Neuron (in vitro differentiated cells): ENCODE measurements at regions not wholly inside any gene's neighbourhood (a gene's known extent, or its start where the extent isn't known, plus 50 kb on each side); places are given as distances from the start of the nearest gene placed in this dataset.

Experiments used
- H2AFZ ChIP-seq: one replicate; pipeline ENCODE4 v1.6.1; 2013; ENCODE audit warnings: low read depth, mild to moderate bottlenecking, inconsistent platforms, low read length, moderate library complexity
- H3K27me3 ChIP-seq: one replicate; pipeline ENCODE4 v1.6.1; 2013; ENCODE audit warnings: low read length; ENCODE audit not compliant: insufficient read depth
- H3K36me3 ChIP-seq: one replicate; pipeline ENCODE4 v1.6.1; 2013; ENCODE audit warnings: low read length; ENCODE audit not compliant: insufficient read depth
- H3K4me1 ChIP-seq: one replicate; pipeline ENCODE4 v1.6.1; 2013; ENCODE audit warnings: low read length; ENCODE audit not compliant: insufficient read depth
- H3K4me3 ChIP-seq: 2 replicates; pipeline ENCODE4 v1.5.1; 2013; ENCODE audit warnings: mild to moderate bottlenecking, low read length, moderate library complexity
- H3K9me3 ChIP-seq: one replicate; pipeline ENCODE4 v1.6.1; 2013; ENCODE audit warnings: low read length

GRCh38 chr18:76233876-76234675 is 261.0 kb downstream of the ZNF516 start:
- H3K4me1 ChIP-seq: no peaks in the 10 kb centered on the region
- H3K9me3 ChIP-seq: no peaks in the 10 kb centered on the region
- no peaks in the 10 kb centered on the region for H3K27me3 ChIP-seq
- no peak overlapping the region for H3K4me3 ChIP-seq
- H3K36me3 ChIP-seq: no peaks in the 10 kb centered on the region
- no peak overlapping the region for H2AFZ ChIP-seq

- no peaks in the 10 kb centered on the region for H3K27me3 ChIP-seq
- no peak overlapping the region for H2AFZ ChIP-seq
- H3K36me3 ChIP-seq: no peaks in the 10 kb centered on the region
- no peak overlapping the region for H3K4me3 ChIP-seq
- H3K9me3 ChIP-seq: no peaks in the 10 kb centered on the region
- no peaks in the 10 kb centered on the region for H3K4me1 ChIP-seq
Observed at GRCh38 chr18:76233406-76233805, 261.6 kb downstream of the ZNF516 start.

DNA sequence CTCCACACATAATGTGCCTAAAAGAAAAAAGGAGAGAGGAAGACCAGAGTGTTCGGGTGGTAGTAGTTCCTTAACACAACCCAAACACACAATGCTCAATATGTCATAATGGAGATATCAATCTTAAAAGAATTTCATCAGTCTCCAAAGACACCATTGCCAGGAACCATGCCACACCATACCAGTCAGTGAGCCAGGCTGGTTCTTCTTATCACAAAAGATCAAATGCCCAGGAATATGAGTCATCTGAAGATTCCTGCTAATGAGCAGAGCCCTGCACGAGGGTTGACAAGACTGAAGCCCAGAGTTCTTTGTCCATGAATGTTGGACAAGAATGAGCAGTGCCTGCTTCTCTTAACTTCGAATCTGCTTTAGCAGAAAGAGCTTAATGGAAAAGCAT is 262.3 kb downstream of the ZNF516 start:
- Histone ChIP-seq H3K4me1 (no peaks in the 10 kb centered on the region), H2AFZ (no peak overlapping the region), H3K27me3 (no peaks in the 10 kb centered on the region), H3K9me3 (no peaks in the 10 kb centered on the region), H3K36me3 (no peaks in the 10 kb centered on the region), H3K4me3 (no peak overlapping the region)

DNA sequence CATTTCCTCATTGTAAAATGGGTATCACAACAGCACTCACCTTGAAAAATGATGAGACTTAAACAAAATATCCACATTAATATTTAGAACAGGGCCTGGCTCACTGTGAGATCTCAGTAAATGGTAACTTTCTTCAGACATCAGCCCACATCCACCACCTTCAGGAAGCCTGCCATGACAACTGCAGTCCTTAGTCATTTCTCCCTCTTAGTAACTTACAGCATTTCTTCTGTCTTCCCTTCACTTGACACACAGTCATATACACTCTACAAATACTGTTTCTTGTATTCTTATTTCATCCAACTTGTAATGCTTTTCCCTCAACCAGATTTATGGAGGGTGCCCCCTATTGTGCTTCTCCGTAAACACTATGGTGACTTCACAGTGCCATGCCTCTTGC is 263.0 kb downstream of the ZNF516 start:
- Histone ChIP-seq H3K9me3 (no peaks in the 10 kb centered on the region), H2AFZ (no peak overlapping the region), H3K4me3 (no peak overlapping the region), H3K36me3 (no peaks in the 10 kb centered on the region), H3K4me1 (no peaks in the 10 kb centered on the region), H3K27me3 (no peaks in the 10 kb centered on the region)

- no peak overlapping the region for H2AFZ ChIP-seq
- no peaks in the 10 kb centered on the region for H3K36me3 ChIP-seq
- H3K4me3 ChIP-seq: no peak overlapping the region
- H3K27me3 ChIP-seq: no peaks in the 10 kb centered on the region
- no peaks in the 10 kb centered on the region for H3K4me1 ChIP-seq
- H3K9me3 ChIP-seq: no peaks in the 10 kb centered on the region
Observed at GRCh38 chr18:76231402-76231801, 263.6 kb downstream of the ZNF516 start.

- Histone ChIP-seq H3K9me3 (no peaks in the 10 kb centered on the region), H3K27me3 (no peaks in the 10 kb centered on the region), H3K36me3 (no peaks in the 10 kb centered on the region), H2AFZ (no peak overlapping the region), H3K4me1 (no peaks in the 10 kb centered on the region), H3K4me3 (no peak overlapping the region)
Observed at GRCh38 chr18:76230791-76231190, 264.3 kb downstream of the ZNF516 start.

DNA sequence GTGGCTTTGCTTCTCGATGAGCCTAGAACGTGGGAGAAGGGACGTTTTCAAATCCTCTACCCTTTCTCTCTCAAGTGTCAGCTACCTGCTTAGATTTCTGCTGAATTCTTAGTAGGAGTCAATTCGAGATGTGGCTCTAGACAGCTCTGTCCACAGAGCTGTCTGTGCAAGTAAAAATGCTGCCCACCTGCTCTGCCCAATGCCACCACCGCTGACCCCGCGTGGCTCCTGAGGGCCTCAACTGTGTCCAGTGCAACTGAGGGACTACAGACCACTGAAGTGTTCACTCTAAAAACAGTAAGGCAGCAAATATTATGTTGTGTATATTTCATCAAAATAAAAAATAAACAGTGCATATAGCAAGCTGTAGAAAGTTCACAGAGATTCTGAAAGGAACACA is 266.3 kb downstream of the ZNF516 start:
- Histone ChIP-seq H3K4me1 (no peaks in the 10 kb centered on the region), H3K36me3 (no peaks in the 10 kb centered on the region), H3K9me3 (no peaks in the 10 kb centered on the region), H2AFZ (no peak overlapping the region), H3K27me3 (no peaks in the 10 kb centered on the region), H3K4me3 (no peak overlapping the region)

DNA sequence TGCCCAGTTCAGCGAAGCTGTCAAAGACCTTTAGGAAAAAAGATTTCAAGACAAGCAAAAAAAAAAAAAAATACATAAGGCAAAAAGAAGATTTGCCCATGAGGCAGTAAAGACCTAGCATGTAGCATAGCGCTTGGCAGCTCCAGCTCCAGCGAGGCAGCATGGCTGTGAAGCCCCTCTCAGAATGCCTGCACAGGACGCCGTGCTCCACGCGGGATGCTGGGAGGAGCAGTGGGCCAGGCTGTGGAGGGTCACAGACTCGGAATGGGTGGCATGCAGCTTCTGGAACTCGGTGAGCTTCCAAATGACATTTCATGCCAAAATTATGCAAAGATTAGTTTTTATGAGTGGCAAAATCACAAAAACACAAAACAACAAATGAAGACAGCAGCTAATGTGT is 267.3 kb downstream of the ZNF516 start:
- Histone ChIP-seq H3K27me3 (no peaks in the 10 kb centered on the region), H3K4me3 (no peak overlapping the region), H3K36me3 (no peaks in the 10 kb centered on the region), H2AFZ (no peak overlapping the region), H3K4me1 (no peaks in the 10 kb centered on the region), H3K9me3 (no peaks in the 10 kb centered on the region)

DNA sequence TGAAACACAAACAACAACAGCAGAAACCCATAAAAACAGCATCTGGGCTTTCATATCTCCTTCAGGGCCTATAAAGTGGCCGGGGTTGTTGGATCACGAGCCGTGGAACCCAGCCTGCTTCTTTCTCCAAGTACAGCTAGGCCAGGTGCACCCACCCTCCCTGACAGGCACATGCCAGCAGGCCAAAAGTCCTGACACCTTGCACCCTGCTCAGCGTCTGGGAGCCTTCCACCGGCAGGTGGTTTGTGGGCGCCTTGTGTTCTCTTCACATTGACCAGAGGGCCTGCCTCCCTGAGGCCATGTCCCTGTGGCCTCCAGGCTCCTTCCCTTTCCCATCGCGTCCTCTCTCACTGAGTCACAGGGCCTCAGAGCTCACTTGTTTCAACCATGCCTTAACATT is 271.6 kb downstream of the ZNF516 start:
- Histone ChIP-seq H3K4me3 (no peak overlapping the region), H2AFZ (no peak overlapping the region), H3K4me1 (no peaks in the 10 kb centered on the region), H3K36me3 (no peaks in the 10 kb centered on the region), H3K9me3 (no peaks in the 10 kb centered on the region), H3K27me3 (no peaks in the 10 kb centered on the region)

DNA sequence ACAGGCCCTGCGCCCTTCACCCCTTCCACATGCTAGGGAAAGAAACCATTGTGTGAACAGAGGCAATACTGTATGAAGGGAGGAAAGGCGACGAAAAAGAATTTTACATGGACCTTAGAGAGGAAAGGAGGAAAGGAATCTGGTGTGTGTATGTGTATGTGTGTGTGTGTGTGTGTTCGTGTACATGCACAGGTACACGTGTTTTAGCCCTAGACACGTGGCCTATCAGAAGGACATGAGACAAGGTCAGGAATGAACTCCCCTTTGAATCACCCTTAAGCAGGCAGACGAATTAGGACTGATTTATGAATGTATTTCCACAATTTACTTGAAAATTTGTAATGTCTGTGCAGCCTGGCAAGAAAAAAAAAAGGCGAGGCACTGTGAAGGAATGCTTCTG is 276.0 kb downstream of the ZNF516 start:
- no peaks in the 10 kb centered on the region for H3K9me3 ChIP-seq
- peaks cover under 1% of the 10 kb centered on the region for H3K27me3 ChIP-seq

GRCh38 chr18:76216096-76216495 is 278.9 kb downstream of the ZNF516 start:
- no peaks in the 10 kb centered on the region for H3K36me3 ChIP-seq
- no peak overlapping the region for H3K4me3 ChIP-seq
- H3K4me1 ChIP-seq: no peaks in the 10 kb centered on the region
- H2AFZ ChIP-seq: no peak overlapping the region
- H3K27me3 ChIP-seq: peaks cover 7% of the 10 kb centered on the region
- no peaks in the 10 kb centered on the region for H3K9me3 ChIP-seq

More for the DNA sequence above, 276.0 kb downstream of the ZNF516 start:
- Histone ChIP-seq H3K4me3 (no peak overlapping the region), H3K36me3 (no peaks in the 10 kb centered on the region), H3K4me1 (no peaks in the 10 kb centered on the region), H2AFZ (no peak overlapping the region)

GRCh38 chr18:76213991-76214390 is 281.1 kb downstream of the ZNF516 start:
- H2AFZ ChIP-seq: no peak overlapping the region

GRCh38 chr18:76212960-76213359 is 282.1 kb downstream of the ZNF516 start:
- Histone ChIP-seq H3K4me3 (no peak overlapping the region), H3K36me3 (no peaks in the 10 kb centered on the region), H3K9me3 (no peaks in the 10 kb centered on the region), H2AFZ (no peak overlapping the region), H3K27me3 (peaks cover 7% of the 10 kb centered on the region), H3K4me1 (no peaks in the 10 kb centered on the region)

More at GRCh38 chr18:76213991-76214390, 281.1 kb downstream of the ZNF516 start:
- Histone ChIP-seq H3K36me3 (no peaks in the 10 kb centered on the region), H3K27me3 (peaks cover 7% of the 10 kb centered on the region), H3K4me3 (no peak overlapping the region), H3K4me1 (no peaks in the 10 kb centered on the region), H3K9me3 (no peaks in the 10 kb centered on the region)

DNA sequence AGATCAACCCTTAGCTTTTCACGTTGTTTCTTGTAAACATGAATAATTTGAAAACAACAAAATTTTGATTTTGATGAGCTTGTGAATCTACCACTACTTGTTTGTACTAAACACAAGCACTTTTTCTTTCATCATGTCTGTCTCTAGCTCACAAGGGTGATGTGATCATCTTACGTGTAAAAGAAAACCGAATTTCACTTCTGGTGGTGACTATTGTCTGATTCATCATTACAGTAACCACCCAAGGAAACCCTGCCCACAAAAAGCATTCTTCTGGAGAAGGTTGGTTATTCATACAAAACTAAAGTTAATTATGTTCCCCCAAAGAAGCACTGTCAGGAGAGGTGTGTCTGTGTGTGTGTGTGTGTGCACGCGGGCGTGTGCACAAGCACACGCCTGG is 285.4 kb downstream of the ZNF516 start:
- Histone ChIP-seq H3K4me1 (no peaks in the 10 kb centered on the region), H3K27me3 (peaks cover 7% of the 10 kb centered on the region), H3K4me3 (no peak overlapping the region), H3K9me3 (no peaks in the 10 kb centered on the region), H2AFZ (no peak overlapping the region), H3K36me3 (no peaks in the 10 kb centered on the region)
